IMR-90 (cell line): ENCODE measurements at regions not wholly inside any gene's neighbourhood (a gene's known extent, or its start where the extent isn't known, plus 50 kb on each side); places are given as distances from the start of the nearest gene placed in this dataset.
"Not testable (repeated sequence)": the region's sequence is repeated elsewhere in the genome, so short reads cannot be mapped to it uniquely, and the experiment has no call there.

ENCODE experiments used
- ATAC-seq: fragments of 200-7000 bp; cut with Tn5 transposase; 2 replicates; pipeline ENCODE4 v1.9.1; 2020; ENCODE audit warnings: low read depth, mild to moderate bottlenecking, moderate library complexity
- BruUV-seq: library from RNA; stranded (reverse); fragments of 400-500 nt; replicated peaks from 2 replicates; lab custom pipeline; 2021; lab: Mats Ljungman, UMichigan
- CTCF ChIA-PET: fragments of 300-600 bp; formaldehyde crosslinking; extraction: SDS; loops from one replicate; lab custom pipeline; 2021; ENCODE audit warnings: antibody characterized with exemption; lab: Yijun Ruan, JAX
- POLR2A ChIA-PET: fragments of 300-600 bp; sonication (Branson Sonifier 250); formaldehyde crosslinking; loops from one replicate; lab custom pipeline; 2022; ENCODE audit warnings: antibody characterized with exemption; ENCODE audit not compliant: unreplicated experiment; lab: Charles Lee
- DNase-seq: peaks from one replicate; pipeline ENCODE4 v3.0.0; 2013
- H2AFZ ChIP-seq: replicated peaks from 2 replicates; pipeline ENCODE3; 2013; ENCODE audit warnings: low read length, mild to moderate bottlenecking; ENCODE audit not compliant: poor library complexity
- H2AK5ac ChIP-seq: 2 replicates; pipeline ENCODE4 v1.6.1; 2013; ENCODE audit warnings: low read depth, low read length, inconsistent platforms
- H2AK9ac ChIP-seq: replicated peaks from 2 replicates; pipeline ENCODE3; 2013; ENCODE audit warnings: mild to moderate bottlenecking, low read depth, low read length, moderate library complexity; ENCODE audit not compliant: poor library complexity
- H2BK120ac ChIP-seq: 2 replicates; pipeline ENCODE4 v1.6.1; 2013; ENCODE audit warnings: low read depth, low read length, inconsistent platforms
- H2BK15ac ChIP-seq: 3 replicates; pipeline ENCODE4 v1.6.1; 2013; ENCODE audit warnings: low read depth, low read length, inconsistent platforms
- H2BK20ac ChIP-seq: 2 replicates; pipeline ENCODE4 v1.6.1; 2013; ENCODE audit warnings: low read depth, mild to moderate bottlenecking, inconsistent platforms, low read length, moderate library complexity
- H2BK5ac ChIP-seq: 2 replicates; pipeline ENCODE4 v1.6.1; 2013; ENCODE audit warnings: mild to moderate bottlenecking, low read depth, low read length, inconsistent platforms; ENCODE audit not compliant: poor library complexity, severe bottlenecking
- H3K14ac ChIP-seq: replicated peaks from 2 replicates; pipeline ENCODE4 v1.6.1; 2013; ENCODE audit warnings: low read depth, low read length, inconsistent platforms
- H3K18ac ChIP-seq: 2 replicates; pipeline ENCODE4 v1.6.1; 2013; ENCODE audit warnings: low read depth, low read length, control low read depth
- H3K23ac ChIP-seq: 2 replicates; pipeline ENCODE4 v1.6.1; 2013; ENCODE audit warnings: low read depth, low read length, inconsistent platforms
- H3K27ac ChIP-seq: 2 replicates; pipeline ENCODE4 v1.5.1; 2013; ENCODE audit warnings: mild to moderate bottlenecking, control low read depth, low read length; ENCODE audit not compliant: insufficient read depth
- H3K27me3 ChIP-seq: 2 replicates; pipeline ENCODE4 v1.6.1; 2013; ENCODE audit warnings: low read length; ENCODE audit not compliant: control insufficient read depth, insufficient read depth
- H3K36me3 ChIP-seq: 2 replicates; pipeline ENCODE4 v1.6.1; 2013; ENCODE audit warnings: low read length, mixed read lengths; ENCODE audit not compliant: control insufficient read depth, insufficient read depth
- H3K4ac ChIP-seq: 2 replicates; pipeline ENCODE4 v1.6.1; 2013; ENCODE audit warnings: low read depth, low read length, inconsistent platforms
- H3K4me1 ChIP-seq: 2 replicates; pipeline ENCODE4 v1.6.1; 2013; ENCODE audit warnings: low read length, mixed read lengths; ENCODE audit not compliant: control insufficient read depth, insufficient read depth
- H3K4me2 ChIP-seq: 2 replicates; pipeline ENCODE4 v1.6.1; 2013; ENCODE audit warnings: low read depth, mild to moderate bottlenecking, control low read depth, low read length, moderate library complexity
- H3K4me3 ChIP-seq: 2 replicates; pipeline ENCODE4 v1.5.1; 2013; ENCODE audit warnings: low read depth, mild to moderate bottlenecking, control low read depth, low read length, moderate library complexity; ENCODE audit not compliant: insufficient read depth
- H3K56ac ChIP-seq: 2 replicates; pipeline ENCODE4 v1.6.1; 2013; ENCODE audit warnings: low read length, inconsistent platforms; ENCODE audit not compliant: insufficient read depth; ENCODE audit errors: extremely low read depth
- H3K79me1 ChIP-seq, 2 experiments: 2 replicates each; pipeline ENCODE4 v1.6.1; 2013; ENCODE audit warnings: low read length in 2 of 2, inconsistent platforms in 1 of 2, low read depth in 1 of 2
- H3K9ac ChIP-seq: 2 replicates; pipeline ENCODE4 v1.6.1; 2013; ENCODE audit warnings: low read depth, low read length, control low read depth
- H3K9me1 ChIP-seq: 2 replicates; pipeline ENCODE4 v1.6.1; 2013; ENCODE audit warnings: low read length, inconsistent platforms; ENCODE audit not compliant: insufficient read depth
- H3K9me3 ChIP-seq: 2 replicates; pipeline ENCODE4 v1.6.1; 2013; ENCODE audit warnings: low read length; ENCODE audit not compliant: control insufficient read depth, insufficient read depth
- H4K20me1 ChIP-seq: 2 replicates; pipeline ENCODE4 v1.6.1; 2013; ENCODE audit warnings: low read length, inconsistent platforms; ENCODE audit not compliant: insufficient read depth
- H4K5ac ChIP-seq: 2 replicates; pipeline ENCODE4 v1.6.1; 2013; ENCODE audit warnings: mild to moderate bottlenecking, low read depth, low read length, control low read depth
- H4K8ac ChIP-seq, 2 experiments: 2 replicates each; pipeline ENCODE4 v1.6.1; 2013; ENCODE audit warnings: low read depth in 2 of 2, low read length in 2 of 2, control low read depth in 1 of 2, inconsistent platforms in 1 of 2
- H4K91ac ChIP-seq: 2 replicates; pipeline ENCODE4 v1.6.1; 2013; ENCODE audit warnings: low read depth, low read length, inconsistent platforms; ENCODE audit not compliant: insufficient read depth
- WGBS, 2 experiments: methylation state at CpG; one replicate each; pipeline versions ENCODE4 v1.1.5 to v1.1.7; 2013; ENCODE audit warnings: missing lambda C conversion rate in 2 of 2; ENCODE audit not compliant: insufficient read length in 1 of 2; ENCODE audit errors: extremely low coverage in 2 of 2; 5-methylcytosine and 5-hydroxymethylcytosine counted together
- dilution Hi-C: fragments of 300-500 bp; cut with HindIII; formaldehyde crosslinking; loops from one replicate; pipeline ENCODE4 v1.14.3; 2018; ENCODE audit warnings: low sequenced_read_pairs; ENCODE audit not compliant: unreplicated experiment
- in situ Hi-C: fragments of 300-500 bp; cut with MboI; formaldehyde crosslinking; loops from 3 replicates; pipeline ENCODE4 v1.14.3; 2019; ENCODE audit warnings: low sequenced_read_pairs, inconsistent platforms, mixed read lengths
- intact Hi-C: fragments of 100-400 bp; cut with micrococcal nuclease; formaldehyde crosslinking; loops from 2 replicates; pipeline ENCODE4 v1.10.0; 2022

DNA sequence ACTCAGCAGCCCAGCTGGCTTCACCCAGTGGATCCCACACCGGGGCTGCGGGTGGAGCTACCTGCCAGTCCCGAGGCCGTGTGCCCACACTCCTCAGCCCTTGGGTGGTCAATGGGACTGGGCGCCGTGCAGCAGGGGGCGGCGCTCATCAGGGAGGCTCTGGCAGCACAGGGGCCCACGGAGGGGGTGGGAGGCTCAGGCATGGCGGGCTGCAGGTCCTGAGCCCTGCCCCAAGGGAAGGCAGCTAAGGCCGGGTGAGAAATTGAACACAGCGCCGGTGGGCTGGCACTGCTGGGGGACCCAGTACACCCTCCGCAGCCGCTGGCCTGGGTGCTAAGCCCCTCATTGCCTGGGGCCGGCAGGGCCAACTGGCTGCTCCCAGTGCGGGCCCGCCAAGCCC lies 1017.1 kb upstream of the FLRT2 start:
- H3K79me1 ChIP-seq, H3K14ac ChIP-seq, H3K4me1 ChIP-seq, in situ Hi-C loops, H2BK15ac ChIP-seq, H3K56ac ChIP-seq, H4K91ac ChIP-seq, ATAC-seq, H2BK120ac ChIP-seq, BruUV-seq, DNase-seq, CTCF ChIA-PET, H3K9me1 ChIP-seq, H3K18ac ChIP-seq, intact Hi-C loops, H3K4me2 ChIP-seq, POLR2A ChIA-PET, H3K36me3 ChIP-seq, H2AFZ ChIP-seq, H3K27me3 ChIP-seq, H3K27ac ChIP-seq, H2BK20ac ChIP-seq, H3K4ac ChIP-seq, H3K9me3 ChIP-seq, H3K23ac ChIP-seq, H3K4me3 ChIP-seq, H2AK5ac ChIP-seq, dilution Hi-C loops, H4K5ac ChIP-seq, H2AK9ac ChIP-seq, H4K8ac ChIP-seq, H2BK5ac ChIP-seq, H3K9ac ChIP-seq, H4K20me1 ChIP-seq: not testable (repeated sequence)
- WGBS, 2 experiments = 89% methylated on average over 3 of the region's 18 CpGs; no CpG with 5 or more reads in 1 of the 2 experiments
